ENCODE measurements at regions not wholly inside any gene's neighbourhood (a gene's known extent, or its start where the extent isn't known, plus 50 kb on each side); places are given as distances from the start of the nearest gene placed in this dataset.
"Not testable (repeated sequence)": the region's sequence is repeated elsewhere in the genome, so short reads cannot be mapped to it uniquely, and the experiment has no call there.

DNA sequence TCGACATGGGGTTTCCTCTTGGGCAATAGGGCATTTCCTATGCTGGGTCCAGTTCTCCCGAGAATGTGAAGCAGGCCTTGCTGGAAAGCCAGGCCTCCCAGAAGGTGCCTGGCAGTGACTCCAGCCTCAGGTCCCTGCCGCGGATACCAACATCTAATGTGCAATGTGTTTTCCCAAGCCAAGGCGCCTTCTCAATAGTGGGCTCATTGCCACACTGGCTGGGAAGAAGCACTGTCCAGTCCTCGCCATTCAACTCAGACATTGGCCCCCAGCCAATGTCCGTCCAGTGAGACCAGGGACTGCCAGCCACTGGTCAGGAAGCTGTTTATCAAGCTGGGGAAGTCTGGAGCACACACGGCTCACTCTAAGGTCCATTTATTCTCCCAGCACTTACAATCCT is 317.9 kb downstream of the ANAPC1 start:
- TF ChIP-seq, protein P1, sequence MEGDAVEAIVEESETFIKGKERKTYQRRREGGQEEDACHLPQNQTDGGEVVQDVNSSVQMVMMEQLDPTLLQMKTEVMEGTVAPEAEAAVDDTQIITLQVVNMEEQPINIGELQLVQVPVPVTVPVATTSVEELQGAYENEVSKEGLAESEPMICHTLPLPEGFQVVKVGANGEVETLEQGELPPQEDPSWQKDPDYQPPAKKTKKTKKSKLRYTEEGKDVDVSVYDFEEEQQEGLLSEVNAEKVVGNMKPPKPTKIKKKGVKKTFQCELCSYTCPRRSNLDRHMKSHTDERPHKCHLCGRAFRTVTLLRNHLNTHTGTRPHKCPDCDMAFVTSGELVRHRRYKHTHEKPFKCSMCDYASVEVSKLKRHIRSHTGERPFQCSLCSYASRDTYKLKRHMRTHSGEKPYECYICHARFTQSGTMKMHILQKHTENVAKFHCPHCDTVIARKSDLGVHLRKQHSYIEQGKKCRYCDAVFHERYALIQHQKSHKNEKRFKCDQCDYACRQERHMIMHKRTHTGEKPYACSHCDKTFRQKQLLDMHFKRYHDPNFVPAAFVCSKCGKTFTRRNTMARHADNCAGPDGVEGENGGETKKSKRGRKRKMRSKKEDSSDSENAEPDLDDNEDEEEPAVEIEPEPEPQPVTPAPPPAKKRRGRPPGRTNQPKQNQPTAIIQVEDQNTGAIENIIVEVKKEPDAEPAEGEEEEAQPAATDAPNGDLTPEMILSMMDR (IDR thresholded peaks at IDR 0.05; ENCODE audit: control extremely low read depth in 1 of 3, insufficient read depth in 1 of 3, low read depth in 1 of 3, low read length in 3 of 3): not testable (repeated sequence)
- not testable (repeated sequence) for TF ChIP-seq MAFK, TAF1 (IDR thresholded peaks at IDR 0.05; ENCODE audit: low read depth, low read length)

All from H1 (cell line).